ENCODE measurements at regions not wholly inside any gene's neighbourhood (a gene's known extent, or its start where the extent isn't known, plus 50 kb on each side); places are given as distances from the start of the nearest gene placed in this dataset.

GRCh38 chr2:22737144-22737543, 647.8 kb upstream of the KLHL29 start:
- ATAC-seq (ENCODE audit: low FRiP score), result no peak
- no peak for DNase-seq (ENCODE audit: low spot score)
- no peak for TF ChIP-seq CTCF (IDR thresholded peaks at IDR 0.05)

GRCh38 chr2:22741216-22741615, 643.8 kb upstream of the KLHL29 start:
- DNase-seq (ENCODE audit: low spot score), result no peak
- no peak for TF ChIP-seq CTCF (IDR thresholded peaks at IDR 0.05)
- no peak for ATAC-seq (ENCODE audit: low FRiP score)

GRCh38 chr2:22748909-22749308, 636.1 kb upstream of the KLHL29 start:
- DNase-seq (ENCODE audit: low spot score), result no peak
- TF ChIP-seq CTCF (IDR thresholded peaks at IDR 0.05), result no peak
- ATAC-seq (ENCODE audit: low FRiP score), result no peak

GRCh38 chr2:22753476-22753875, 631.5 kb upstream of the KLHL29 start:
- TF ChIP-seq CTCF (IDR thresholded peaks at IDR 0.05), result no peak
- DNase-seq (ENCODE audit: low spot score) (no peak), ATAC-seq (ENCODE audit: low FRiP score) (no peak)

- no peak for TF ChIP-seq CTCF (IDR thresholded peaks at IDR 0.05)
- DNase-seq (ENCODE audit: low spot score) (no peak), ATAC-seq (ENCODE audit: low FRiP score) (no peak)
Measured at GRCh38 chr2:22756276-22757043, 628.5 kb upstream of the KLHL29 start.

- no peak for TF ChIP-seq CTCF (IDR thresholded peaks at IDR 0.05)
- ATAC-seq (ENCODE audit: low FRiP score) (no peak), DNase-seq (ENCODE audit: low spot score) (no peak)
Measured at GRCh38 chr2:22769497-22769896, 615.5 kb upstream of the KLHL29 start.

- no peak for TF ChIP-seq CTCF (IDR thresholded peaks at IDR 0.05)
- no peak for ATAC-seq (ENCODE audit: low FRiP score)
- DNase-seq (ENCODE audit: low spot score), result no peak
Measured at GRCh38 chr2:22784566-22784965, 600.4 kb upstream of the KLHL29 start.

Data from omental fat pad (tissue), 3 donors.